ENCODE measurements at regions not wholly inside any gene's neighbourhood (a gene's known extent, or its start where the extent isn't known, plus 50 kb on each side); places are given as distances from the start of the nearest gene placed in this dataset.

DNA sequence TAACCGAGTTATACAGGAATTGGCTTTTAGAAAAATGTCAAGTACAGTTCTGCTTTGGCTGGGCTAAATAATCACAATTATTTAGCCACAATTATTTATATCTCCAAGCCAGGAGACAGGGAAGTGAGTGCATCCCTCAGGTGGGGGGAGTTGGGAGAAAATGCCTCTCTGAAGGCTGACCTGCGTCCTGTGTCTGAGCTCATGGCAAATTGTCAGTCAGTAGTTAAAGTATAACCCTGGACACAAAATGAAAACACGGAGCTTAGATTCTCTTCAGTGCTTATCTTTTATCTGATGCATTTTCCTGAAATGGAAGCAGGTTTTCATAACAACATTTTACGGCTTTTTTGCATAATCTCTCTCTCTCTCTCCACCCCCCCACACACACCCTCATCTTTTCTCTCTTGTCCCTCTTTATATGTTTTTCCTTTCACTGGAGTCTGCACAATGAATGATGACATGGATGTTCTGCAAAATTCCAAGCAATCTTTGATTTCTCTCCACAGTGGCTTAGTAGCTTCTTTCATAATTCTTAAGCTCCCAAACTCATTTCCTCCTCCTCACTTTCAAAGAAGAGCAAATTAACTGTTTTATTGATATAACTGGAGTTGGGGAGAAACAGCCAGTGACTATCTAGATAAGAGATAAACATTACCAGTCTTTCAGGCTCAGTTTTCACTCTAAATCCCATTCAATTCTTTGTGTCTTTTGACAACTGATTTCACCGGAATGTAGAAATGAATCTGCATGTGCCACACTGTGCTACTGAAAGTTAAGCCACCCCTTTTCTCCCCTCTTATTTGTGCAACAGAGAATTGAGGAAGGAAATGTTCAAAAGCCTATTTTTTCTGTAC lies 521.4 kb upstream of the GHITM start:
- Histone ChIP-seq H3K36me3 (no peaks in the 10 kb centered on the region), H3K4me3 (ENCODE audit: low read depth, low read length) (no peak overlapping the region), H3K27me3 (no peaks in the 10 kb centered on the region), H3K4me1 (peaks cover 6% of the 10 kb centered on the region; the same call in 1 of the 2 replicates), H3K9me3 (no peaks in the 10 kb centered on the region)
- no peak for DNase-seq
- TF ChIP-seq, protein P1, sequence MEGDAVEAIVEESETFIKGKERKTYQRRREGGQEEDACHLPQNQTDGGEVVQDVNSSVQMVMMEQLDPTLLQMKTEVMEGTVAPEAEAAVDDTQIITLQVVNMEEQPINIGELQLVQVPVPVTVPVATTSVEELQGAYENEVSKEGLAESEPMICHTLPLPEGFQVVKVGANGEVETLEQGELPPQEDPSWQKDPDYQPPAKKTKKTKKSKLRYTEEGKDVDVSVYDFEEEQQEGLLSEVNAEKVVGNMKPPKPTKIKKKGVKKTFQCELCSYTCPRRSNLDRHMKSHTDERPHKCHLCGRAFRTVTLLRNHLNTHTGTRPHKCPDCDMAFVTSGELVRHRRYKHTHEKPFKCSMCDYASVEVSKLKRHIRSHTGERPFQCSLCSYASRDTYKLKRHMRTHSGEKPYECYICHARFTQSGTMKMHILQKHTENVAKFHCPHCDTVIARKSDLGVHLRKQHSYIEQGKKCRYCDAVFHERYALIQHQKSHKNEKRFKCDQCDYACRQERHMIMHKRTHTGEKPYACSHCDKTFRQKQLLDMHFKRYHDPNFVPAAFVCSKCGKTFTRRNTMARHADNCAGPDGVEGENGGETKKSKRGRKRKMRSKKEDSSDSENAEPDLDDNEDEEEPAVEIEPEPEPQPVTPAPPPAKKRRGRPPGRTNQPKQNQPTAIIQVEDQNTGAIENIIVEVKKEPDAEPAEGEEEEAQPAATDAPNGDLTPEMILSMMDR (IDR thresholded peaks at IDR 0.05; ENCODE audit: low read depth, low read length): no peak

- Histone ChIP-seq H3K9me3 (no peaks in the 10 kb centered on the region), H3K36me3 (no peaks in the 10 kb centered on the region), H3K27me3 (no peaks in the 10 kb centered on the region), H3K4me1 (peaks cover 18% of the 10 kb centered on the region; the same call in 1 of the 2 replicates), H3K4me3 (ENCODE audit: low read depth, low read length) (no peak overlapping the region)
- DNase-seq: no peak
- TF ChIP-seq, protein P1 (IDR thresholded peaks at IDR 0.05; ENCODE audit: low read depth, low read length): no peak
These were observed 513.4 kb upstream of the GHITM start for GRCh38 chr10:83625831-83626360.

DNA sequence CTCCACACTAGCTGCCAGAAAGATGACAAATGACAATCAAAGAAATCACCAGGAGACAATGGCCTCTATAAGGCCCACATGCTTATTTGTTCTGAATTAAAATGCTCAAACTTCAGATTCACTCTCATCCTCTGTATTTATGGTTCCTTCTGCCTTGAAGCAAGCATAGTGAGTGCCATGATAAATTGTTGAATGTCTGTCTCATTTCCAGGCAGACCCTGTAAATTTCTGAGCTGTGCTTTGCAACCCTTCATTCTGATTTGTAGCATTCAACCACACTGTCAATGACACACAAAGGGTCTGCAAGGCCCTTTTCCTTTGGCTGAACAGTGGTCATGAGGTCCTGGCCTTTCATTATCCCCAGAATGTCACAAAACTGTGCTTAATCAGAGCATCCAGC lies 506.6 kb upstream of the GHITM start:
- Histone ChIP-seq H3K27me3 (no peaks in the 10 kb centered on the region), H3K36me3 (no peaks in the 10 kb centered on the region), H3K4me3 (ENCODE audit: low read depth, low read length) (no peak overlapping the region), H3K4me1 (no peaks in the 10 kb centered on the region), H3K9me3 (no peaks in the 10 kb centered on the region)
- TF ChIP-seq, protein P1 (IDR thresholded peaks at IDR 0.05; ENCODE audit: low read depth, low read length): no peak
- DNase-seq: no peak

DNA sequence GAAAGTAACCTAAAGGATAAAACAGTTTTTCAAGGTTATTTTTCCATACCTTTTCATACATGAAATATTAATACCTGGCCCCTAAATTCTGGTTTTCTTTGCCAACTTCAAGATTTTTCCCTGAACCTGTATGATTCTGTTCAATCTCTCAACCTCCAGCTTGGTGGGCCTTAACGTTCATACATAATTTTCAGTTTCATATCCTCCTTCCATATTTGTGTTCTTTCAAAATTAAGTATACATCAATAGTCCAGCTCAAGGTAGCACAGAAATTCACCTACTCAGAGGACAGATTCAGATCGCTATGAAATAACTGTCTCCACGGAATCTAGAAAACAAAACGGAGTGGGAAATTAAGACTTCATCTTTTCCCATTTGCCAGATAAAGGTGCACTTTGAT lies 505.8 kb upstream of the GHITM start:
- no peaks in the 10 kb centered on the region for H3K9me3 ChIP-seq
- H3K4me1 ChIP-seq: no peaks in the 10 kb centered on the region
- no peaks in the 10 kb centered on the region for H3K36me3 ChIP-seq
- no peaks in the 10 kb centered on the region for H3K27me3 ChIP-seq
- no peak overlapping the region for H3K4me3 ChIP-seq (ENCODE audit: low read depth, low read length)
- no peak for DNase-seq
- TF ChIP-seq, protein P1 (IDR thresholded peaks at IDR 0.05; ENCODE audit: low read depth, low read length): no peak

DNA sequence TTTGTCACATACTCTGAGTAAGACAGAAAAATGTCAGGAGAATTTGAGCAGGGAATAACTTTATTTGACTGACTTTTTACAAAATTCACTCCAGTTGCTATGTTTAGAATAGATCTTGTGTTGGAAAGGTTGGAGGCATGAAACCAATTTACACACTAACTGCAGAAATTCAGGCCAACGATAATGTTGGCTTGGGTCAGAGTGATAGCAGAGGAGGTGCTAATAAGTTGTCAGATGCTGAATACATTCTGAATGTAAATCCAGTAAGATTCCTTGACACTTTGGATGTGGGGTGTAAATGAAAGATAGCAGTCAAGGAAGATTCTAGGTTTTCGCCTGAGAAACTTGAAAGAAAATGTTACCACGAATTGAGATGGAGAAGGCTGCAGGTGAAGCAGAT lies 502.5 kb upstream of the GHITM start:
- Histone ChIP-seq H3K9me3 (no peaks in the 10 kb centered on the region), H3K4me1 (no peaks in the 10 kb centered on the region), H3K4me3 (ENCODE audit: low read depth, low read length) (no peak overlapping the region), H3K27me3 (no peaks in the 10 kb centered on the region), H3K36me3 (no peaks in the 10 kb centered on the region)
- no peak for DNase-seq
- TF ChIP-seq, protein P1 (IDR thresholded peaks at IDR 0.05; ENCODE audit: low read depth, low read length): no peak

DNA sequence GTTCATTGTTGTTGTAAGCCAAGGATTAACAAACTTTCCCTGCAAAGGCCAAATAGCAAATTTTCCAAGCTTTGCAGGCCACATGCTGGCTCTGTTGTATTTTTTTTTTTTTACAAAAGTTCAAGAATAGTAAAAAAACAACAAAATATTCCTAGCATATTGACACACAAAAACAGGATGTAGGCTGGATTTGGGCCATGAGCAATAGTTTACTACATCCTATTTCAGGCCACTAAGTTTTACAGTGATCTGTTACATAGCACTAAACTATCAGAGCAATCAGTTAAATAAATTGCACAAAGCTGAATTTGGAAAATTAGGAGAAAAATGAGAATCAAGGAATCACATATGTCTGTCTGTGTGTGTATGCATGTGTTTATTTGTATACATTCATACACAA lies 491.8 kb upstream of the GHITM start:
- TF ChIP-seq, protein P1 (IDR thresholded peaks at IDR 0.05; ENCODE audit: low read depth, low read length): no peak
- no peaks in the 10 kb centered on the region for H3K36me3 ChIP-seq
- H3K27me3 ChIP-seq: no peaks in the 10 kb centered on the region
- DNase-seq: no peak
- H3K9me3 ChIP-seq: no peaks in the 10 kb centered on the region
- no peak overlapping the region for H3K4me3 ChIP-seq (ENCODE audit: low read depth, low read length)
- peaks cover 6% of the 10 kb centered on the region for H3K4me1 ChIP-seq

Measured in BE2C (cell line).